ENCODE measurements at regions not wholly inside any gene's neighbourhood (a gene's known extent, or its start where the extent isn't known, plus 50 kb on each side); places are given as distances from the start of the nearest gene placed in this dataset.

DNA sequence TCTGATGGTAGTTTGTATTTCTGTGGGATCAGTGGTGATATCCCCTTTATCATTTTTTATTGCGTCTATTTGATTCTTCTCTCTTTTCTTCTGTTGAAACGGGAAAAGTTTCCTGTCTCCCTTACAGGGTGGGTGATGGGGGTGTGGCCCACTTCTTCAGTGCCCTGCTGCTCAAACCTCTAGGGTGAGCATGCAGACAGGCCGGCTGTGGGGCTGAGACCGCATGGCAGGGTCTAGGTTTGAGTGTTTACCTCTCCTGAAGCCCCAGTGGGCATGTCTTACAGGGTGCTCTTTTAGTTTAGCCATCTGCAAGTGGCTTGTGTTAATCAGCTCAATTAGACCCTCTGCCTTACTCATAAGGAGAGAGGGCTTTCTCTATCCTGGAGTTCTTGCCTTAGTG, 450.0 kb upstream of the EPHA3 start (continued):
- TF ChIP-seq, protein P1, sequence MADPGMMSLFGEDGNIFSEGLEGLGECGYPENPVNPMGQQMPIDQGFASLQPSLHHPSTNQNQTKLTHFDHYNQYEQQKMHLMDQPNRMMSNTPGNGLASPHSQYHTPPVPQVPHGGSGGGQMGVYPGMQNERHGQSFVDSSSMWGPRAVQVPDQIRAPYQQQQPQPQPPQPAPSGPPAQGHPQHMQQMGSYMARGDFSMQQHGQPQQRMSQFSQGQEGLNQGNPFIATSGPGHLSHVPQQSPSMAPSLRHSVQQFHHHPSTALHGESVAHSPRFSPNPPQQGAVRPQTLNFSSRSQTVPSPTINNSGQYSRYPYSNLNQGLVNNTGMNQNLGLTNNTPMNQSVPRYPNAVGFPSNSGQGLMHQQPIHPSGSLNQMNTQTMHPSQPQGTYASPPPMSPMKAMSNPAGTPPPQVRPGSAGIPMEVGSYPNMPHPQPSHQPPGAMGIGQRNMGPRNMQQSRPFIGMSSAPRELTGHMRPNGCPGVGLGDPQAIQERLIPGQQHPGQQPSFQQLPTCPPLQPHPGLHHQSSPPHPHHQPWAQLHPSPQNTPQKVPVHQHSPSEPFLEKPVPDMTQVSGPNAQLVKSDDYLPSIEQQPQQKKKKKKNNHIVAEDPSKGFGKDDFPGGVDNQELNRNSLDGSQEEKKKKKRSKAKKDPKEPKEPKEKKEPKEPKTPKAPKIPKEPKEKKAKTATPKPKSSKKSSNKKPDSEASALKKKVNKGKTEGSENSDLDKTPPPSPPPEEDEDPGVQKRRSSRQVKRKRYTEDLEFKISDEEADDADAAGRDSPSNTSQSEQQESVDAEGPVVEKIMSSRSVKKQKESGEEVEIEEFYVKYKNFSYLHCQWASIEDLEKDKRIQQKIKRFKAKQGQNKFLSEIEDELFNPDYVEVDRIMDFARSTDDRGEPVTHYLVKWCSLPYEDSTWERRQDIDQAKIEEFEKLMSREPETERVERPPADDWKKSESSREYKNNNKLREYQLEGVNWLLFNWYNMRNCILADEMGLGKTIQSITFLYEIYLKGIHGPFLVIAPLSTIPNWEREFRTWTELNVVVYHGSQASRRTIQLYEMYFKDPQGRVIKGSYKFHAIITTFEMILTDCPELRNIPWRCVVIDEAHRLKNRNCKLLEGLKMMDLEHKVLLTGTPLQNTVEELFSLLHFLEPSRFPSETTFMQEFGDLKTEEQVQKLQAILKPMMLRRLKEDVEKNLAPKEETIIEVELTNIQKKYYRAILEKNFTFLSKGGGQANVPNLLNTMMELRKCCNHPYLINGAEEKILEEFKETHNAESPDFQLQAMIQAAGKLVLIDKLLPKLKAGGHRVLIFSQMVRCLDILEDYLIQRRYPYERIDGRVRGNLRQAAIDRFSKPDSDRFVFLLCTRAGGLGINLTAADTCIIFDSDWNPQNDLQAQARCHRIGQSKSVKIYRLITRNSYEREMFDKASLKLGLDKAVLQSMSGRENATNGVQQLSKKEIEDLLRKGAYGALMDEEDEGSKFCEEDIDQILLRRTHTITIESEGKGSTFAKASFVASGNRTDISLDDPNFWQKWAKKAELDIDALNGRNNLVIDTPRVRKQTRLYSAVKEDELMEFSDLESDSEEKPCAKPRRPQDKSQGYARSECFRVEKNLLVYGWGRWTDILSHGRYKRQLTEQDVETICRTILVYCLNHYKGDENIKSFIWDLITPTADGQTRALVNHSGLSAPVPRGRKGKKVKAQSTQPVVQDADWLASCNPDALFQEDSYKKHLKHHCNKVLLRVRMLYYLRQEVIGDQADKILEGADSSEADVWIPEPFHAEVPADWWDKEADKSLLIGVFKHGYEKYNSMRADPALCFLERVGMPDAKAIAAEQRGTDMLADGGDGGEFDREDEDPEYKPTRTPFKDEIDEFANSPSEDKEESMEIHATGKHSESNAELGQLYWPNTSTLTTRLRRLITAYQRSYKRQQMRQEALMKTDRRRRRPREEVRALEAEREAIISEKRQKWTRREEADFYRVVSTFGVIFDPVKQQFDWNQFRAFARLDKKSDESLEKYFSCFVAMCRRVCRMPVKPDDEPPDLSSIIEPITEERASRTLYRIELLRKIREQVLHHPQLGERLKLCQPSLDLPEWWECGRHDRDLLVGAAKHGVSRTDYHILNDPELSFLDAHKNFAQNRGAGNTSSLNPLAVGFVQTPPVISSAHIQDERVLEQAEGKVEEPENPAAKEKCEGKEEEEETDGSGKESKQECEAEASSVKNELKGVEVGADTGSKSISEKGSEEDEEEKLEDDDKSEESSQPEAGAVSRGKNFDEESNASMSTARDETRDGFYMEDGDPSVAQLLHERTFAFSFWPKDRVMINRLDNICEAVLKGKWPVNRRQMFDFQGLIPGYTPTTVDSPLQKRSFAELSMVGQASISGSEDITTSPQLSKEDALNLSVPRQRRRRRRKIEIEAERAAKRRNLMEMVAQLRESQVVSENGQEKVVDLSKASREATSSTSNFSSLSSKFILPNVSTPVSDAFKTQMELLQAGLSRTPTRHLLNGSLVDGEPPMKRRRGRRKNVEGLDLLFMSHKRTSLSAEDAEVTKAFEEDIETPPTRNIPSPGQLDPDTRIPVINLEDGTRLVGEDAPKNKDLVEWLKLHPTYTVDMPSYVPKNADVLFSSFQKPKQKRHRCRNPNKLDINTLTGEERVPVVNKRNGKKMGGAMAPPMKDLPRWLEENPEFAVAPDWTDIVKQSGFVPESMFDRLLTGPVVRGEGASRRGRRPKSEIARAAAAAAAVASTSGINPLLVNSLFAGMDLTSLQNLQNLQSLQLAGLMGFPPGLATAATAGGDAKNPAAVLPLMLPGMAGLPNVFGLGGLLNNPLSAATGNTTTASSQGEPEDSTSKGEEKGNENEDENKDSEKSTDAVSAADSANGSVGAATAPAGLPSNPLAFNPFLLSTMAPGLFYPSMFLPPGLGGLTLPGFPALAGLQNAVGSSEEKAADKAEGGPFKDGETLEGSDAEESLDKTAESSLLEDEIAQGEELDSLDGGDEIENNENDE (IDR thresholded peaks at IDR 0.05; ENCODE audit: insufficient replicate concordance, low read length) = no peak
- no peak for TF ChIP-seq KDM4A (IDR thresholded peaks at IDR 0.05; ENCODE audit: low read depth, low read length, severe bottlenecking)
- TF ChIP-seq ZNF274 (IDR thresholded peaks at IDR 0.05; ENCODE audit: borderline replicate concordance, extremely low read depth, low read length) = no peak
- TF ChIP-seq SUZ12 (IDR thresholded peaks at IDR 0.05; ENCODE audit: low read length) = no peak
- no peak for TF ChIP-seq GABPA (IDR thresholded peaks at IDR 0.05; ENCODE audit: borderline replicate concordance, insufficient read depth, low read length)
- TF ChIP-seq JUND (IDR thresholded peaks at IDR 0.05; ENCODE audit: low read length) = no peak
- TF ChIP-seq CBX8 (IDR thresholded peaks at IDR 0.05; ENCODE audit: borderline replicate concordance, low read depth, low read length) = no peak
- TF ChIP-seq EGR1 (IDR thresholded peaks at IDR 0.05; ENCODE audit: borderline replicate concordance, low read depth, low read length) = no peak
- no peak for TF ChIP-seq KDM1A (IDR thresholded peaks at IDR 0.05; ENCODE audit: borderline replicate concordance, low read length)
- no peak for TF ChIP-seq TEAD4 (IDR thresholded peaks at IDR 0.05; ENCODE audit: low read depth, low read length)
- no peak for TF ChIP-seq EZH2 (IDR thresholded peaks at IDR 0.05; ENCODE audit: low read depth, low read length, severe bottlenecking)
- no peak for TF ChIP-seq CBX5 (IDR thresholded peaks at IDR 0.05; ENCODE audit: low read depth, low read length)

Measured in H1 (cell line).